ENCODE measurements at regions not wholly inside any gene's neighbourhood (a gene's known extent, or its start where the extent isn't known, plus 50 kb on each side); places are given as distances from the start of the nearest gene placed in this dataset.

- POLR2A ChIA-PET (ENCODE audit: low non-redundant PET) = no interaction called here
- DNase-seq (ENCODE audit: low spot score) = no peak
- TF ChIP-seq CTCF (conservative IDR thresholded peaks at IDR 0.05; ENCODE audit: low read depth, low read length) (no peak), EZH2 (IDR thresholded peaks at IDR 0.05; ENCODE audit: borderline replicate concordance, low read depth, low read length, poor library complexity, severe bottlenecking) (no peak)
- no peaks in the 10 kb centered on the region for H3K27me3 ChIP-seq (replicated peaks; ENCODE audit: insufficient read depth, low read depth, low read length, poor library complexity)
- H3K36me3 ChIP-seq (ENCODE audit: insufficient read depth, low read length, poor library complexity, severe bottlenecking) = no peaks in the 10 kb centered on the region
- no peaks in the 10 kb centered on the region for H3K9me3 ChIP-seq (ENCODE audit: low read depth, low read length, poor library complexity, severe bottlenecking)
- no peaks in the 10 kb centered on the region for H3K4me1 ChIP-seq (ENCODE audit: insufficient read depth, low read length, poor library complexity, severe bottlenecking)
- BruUV-seq (replicated peaks) = no TSS peak
- CTCF ChIA-PET = no interaction called here
- no peak overlapping the region for H3K4me3 ChIP-seq (ENCODE audit: low read depth, low read length, poor library complexity, severe bottlenecking)
- no peak overlapping the region for H3K27ac ChIP-seq (ENCODE audit: low read depth, low read length, poor library complexity, severe bottlenecking)
- intact Hi-C loops (cut with micrococcal nuclease; ENCODE audit: unreplicated experiment) = no loop called here
Observed at GRCh38 chr4:177728361-177729152, 286.3 kb upstream of the AGA start.

GRCh38 chr4:177729681-177730080 lies 287.4 kb upstream of the AGA start:
- POLR2A ChIA-PET (ENCODE audit: low non-redundant PET) = no interaction called here
- BruUV-seq (replicated peaks) = no TSS peak
- DNase-seq (ENCODE audit: low spot score) = no peak

GRCh38 chr4:177737387-177737940 lies 295.2 kb upstream of the AGA start:
- BruUV-seq (replicated peaks) = no TSS peak
- Histone ChIP-seq H3K36me3 (ENCODE audit: insufficient read depth, low read length, poor library complexity, severe bottlenecking) (no peaks in the 10 kb centered on the region), H3K9me3 (ENCODE audit: low read depth, low read length, poor library complexity, severe bottlenecking) (no peaks in the 10 kb centered on the region), H3K4me3 (ENCODE audit: low read depth, low read length, poor library complexity, severe bottlenecking) (no peak overlapping the region), H3K4me1 (ENCODE audit: insufficient read depth, low read length, poor library complexity, severe bottlenecking) (no peaks in the 10 kb centered on the region), H3K27ac (ENCODE audit: low read depth, low read length, poor library complexity, severe bottlenecking) (no peak overlapping the region), H3K27me3 (replicated peaks; ENCODE audit: insufficient read depth, low read depth, low read length, poor library complexity) (no peaks in the 10 kb centered on the region)
- ChIA-PET CTCF (no interaction called here), POLR2A (ENCODE audit: low non-redundant PET) (no interaction called here)
- DNase-seq (ENCODE audit: low spot score) = no peak
- TF ChIP-seq EZH2 (IDR thresholded peaks at IDR 0.05; ENCODE audit: borderline replicate concordance, low read depth, low read length, poor library complexity, severe bottlenecking) (no peak), CTCF (conservative IDR thresholded peaks at IDR 0.05; ENCODE audit: low read depth, low read length) (no peak)
- intact Hi-C loops (cut with micrococcal nuclease; ENCODE audit: unreplicated experiment) = no loop called here

More at GRCh38 chr4:177729681-177730080, 287.4 kb upstream of the AGA start:
- no peaks in the 10 kb centered on the region for H3K9me3 ChIP-seq (ENCODE audit: low read depth, low read length, poor library complexity, severe bottlenecking)
- H3K27me3 ChIP-seq (replicated peaks; ENCODE audit: insufficient read depth, low read depth, low read length, poor library complexity) = no peaks in the 10 kb centered on the region
- no peaks in the 10 kb centered on the region for H3K4me1 ChIP-seq (ENCODE audit: insufficient read depth, low read length, poor library complexity, severe bottlenecking)
- CTCF ChIA-PET = no interaction called here
- intact Hi-C loops (cut with micrococcal nuclease; ENCODE audit: unreplicated experiment) = no loop called here
- H3K36me3 ChIP-seq (ENCODE audit: insufficient read depth, low read length, poor library complexity, severe bottlenecking) = no peaks in the 10 kb centered on the region
- H3K27ac ChIP-seq (ENCODE audit: low read depth, low read length, poor library complexity, severe bottlenecking) = no peak overlapping the region
- no peak overlapping the region for H3K4me3 ChIP-seq (ENCODE audit: low read depth, low read length, poor library complexity, severe bottlenecking)
- no peak for TF ChIP-seq EZH2 (IDR thresholded peaks at IDR 0.05; ENCODE audit: borderline replicate concordance, low read depth, low read length, poor library complexity, severe bottlenecking)
- TF ChIP-seq CTCF (conservative IDR thresholded peaks at IDR 0.05; ENCODE audit: low read depth, low read length) = no peak
